ENCODE measurements at regions not wholly inside any gene's neighbourhood (a gene's known extent, or its start where the extent isn't known, plus 50 kb on each side); places are given as distances from the start of the nearest gene placed in this dataset.

DNA sequence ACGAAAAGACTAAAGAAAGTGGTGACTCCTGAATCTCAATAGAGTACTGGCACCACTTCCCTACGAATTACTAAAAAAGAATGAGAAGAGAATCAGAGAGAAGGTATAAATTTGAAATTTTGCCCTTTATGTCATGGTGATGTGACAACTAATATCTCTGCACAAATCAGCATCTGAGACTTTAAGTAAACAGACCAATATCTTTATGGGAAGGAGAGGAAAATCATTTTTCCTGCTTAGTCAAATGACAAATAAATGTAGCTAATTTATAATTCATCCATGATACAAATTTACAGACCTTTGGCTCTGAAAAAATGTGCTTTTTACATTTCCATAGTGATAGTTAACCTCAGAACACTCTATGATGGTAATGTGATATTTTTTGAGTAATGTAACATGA is 424.8 kb upstream of the EPHA5 start:
- TF ChIP-seq, protein P1, sequence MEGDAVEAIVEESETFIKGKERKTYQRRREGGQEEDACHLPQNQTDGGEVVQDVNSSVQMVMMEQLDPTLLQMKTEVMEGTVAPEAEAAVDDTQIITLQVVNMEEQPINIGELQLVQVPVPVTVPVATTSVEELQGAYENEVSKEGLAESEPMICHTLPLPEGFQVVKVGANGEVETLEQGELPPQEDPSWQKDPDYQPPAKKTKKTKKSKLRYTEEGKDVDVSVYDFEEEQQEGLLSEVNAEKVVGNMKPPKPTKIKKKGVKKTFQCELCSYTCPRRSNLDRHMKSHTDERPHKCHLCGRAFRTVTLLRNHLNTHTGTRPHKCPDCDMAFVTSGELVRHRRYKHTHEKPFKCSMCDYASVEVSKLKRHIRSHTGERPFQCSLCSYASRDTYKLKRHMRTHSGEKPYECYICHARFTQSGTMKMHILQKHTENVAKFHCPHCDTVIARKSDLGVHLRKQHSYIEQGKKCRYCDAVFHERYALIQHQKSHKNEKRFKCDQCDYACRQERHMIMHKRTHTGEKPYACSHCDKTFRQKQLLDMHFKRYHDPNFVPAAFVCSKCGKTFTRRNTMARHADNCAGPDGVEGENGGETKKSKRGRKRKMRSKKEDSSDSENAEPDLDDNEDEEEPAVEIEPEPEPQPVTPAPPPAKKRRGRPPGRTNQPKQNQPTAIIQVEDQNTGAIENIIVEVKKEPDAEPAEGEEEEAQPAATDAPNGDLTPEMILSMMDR (conservative IDR thresholded peaks at IDR 0.05; ENCODE audit: low read depth, low read length), result no peak
- TF ChIP-seq EZH2 (IDR thresholded peaks at IDR 0.05; ENCODE audit: borderline replicate concordance, low read depth, low read length, poor library complexity, severe bottlenecking), result no peak
